ENCODE measurements at regions not wholly inside any gene's neighbourhood (a gene's known extent, or its start where the extent isn't known, plus 50 kb on each side); places are given as distances from the start of the nearest gene placed in this dataset.
"Not testable (repeated sequence)": the region's sequence is repeated elsewhere in the genome, so short reads cannot be mapped to it uniquely, and the experiment has no call there.

DNA sequence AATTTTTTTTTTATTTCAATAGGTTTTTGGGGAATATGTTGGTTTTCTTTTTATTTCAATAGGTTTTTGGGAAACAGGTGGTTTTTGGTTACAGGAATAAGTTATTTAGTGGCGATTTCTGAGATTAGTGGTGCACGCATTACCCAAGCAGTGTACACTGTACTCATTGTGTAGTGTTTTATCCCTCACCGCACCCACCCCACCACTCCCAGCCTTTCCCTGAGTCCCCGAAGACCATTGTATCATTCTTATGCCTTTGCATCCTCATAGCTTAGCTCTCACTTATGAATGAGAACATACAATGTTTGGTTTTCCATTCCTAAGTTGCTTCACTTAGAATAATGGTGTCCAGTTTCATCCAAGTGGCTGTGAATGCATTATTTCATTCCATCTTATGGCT is 2142.4 kb upstream of the DEFB115 start:
- H4K20me1 ChIP-seq (replicated peaks; ENCODE audit: control insufficient read depth, extremely low read depth, insufficient read depth, low read length); H3K27me3 ChIP-seq (ENCODE audit: control insufficient read depth in 2 of 2, insufficient read depth in 2 of 2, low read length in 2 of 2); intact Hi-C loops (cut with micrococcal nuclease); H3K4me3 ChIP-seq (replicated peaks in 1 of 3; ENCODE audit: insufficient read depth in 1 of 3, low read depth in 1 of 3, low read length in 3 of 3); FAIRE-seq; H3K4me2 ChIP-seq (ENCODE audit: insufficient read depth, low read length); CTCF ChIA-PET; H3K4me1 ChIP-seq (ENCODE audit: control insufficient read depth, extremely low read depth, insufficient read depth, low read length); POLR2A ChIA-PET; DNase-seq (ENCODE audit: low read depth, low spot score); H3K36me3 ChIP-seq (ENCODE audit: control insufficient read depth in 2 of 2, extremely low read depth in 1 of 2, insufficient read depth in 2 of 2, low read length in 2 of 2); dilution Hi-C loops (cut with MboI; ENCODE audit: extremely low pct_ligation_motif_present, low sequenced_read_pairs); H3K79me2 ChIP-seq (ENCODE audit: control insufficient read depth, insufficient read depth, low read length); H3K9ac ChIP-seq (replicated peaks; ENCODE audit: extremely low read depth, insufficient read depth, low read length); BruUV-seq (replicated peaks); H2AFZ ChIP-seq (ENCODE audit: low read depth, low read length); H3K9me1 ChIP-seq (replicated peaks; ENCODE audit: control insufficient read depth, extremely low read depth, insufficient read depth, low read length); H3K27ac ChIP-seq (ENCODE audit: insufficient read depth, low read depth, low read length): not testable (repeated sequence)
- peaks cover 15% of the 10 kb centered on the region for H3K9me3 ChIP-seq (replicated peaks; ENCODE audit: control insufficient read depth, insufficient read depth, low read length)

DNA sequence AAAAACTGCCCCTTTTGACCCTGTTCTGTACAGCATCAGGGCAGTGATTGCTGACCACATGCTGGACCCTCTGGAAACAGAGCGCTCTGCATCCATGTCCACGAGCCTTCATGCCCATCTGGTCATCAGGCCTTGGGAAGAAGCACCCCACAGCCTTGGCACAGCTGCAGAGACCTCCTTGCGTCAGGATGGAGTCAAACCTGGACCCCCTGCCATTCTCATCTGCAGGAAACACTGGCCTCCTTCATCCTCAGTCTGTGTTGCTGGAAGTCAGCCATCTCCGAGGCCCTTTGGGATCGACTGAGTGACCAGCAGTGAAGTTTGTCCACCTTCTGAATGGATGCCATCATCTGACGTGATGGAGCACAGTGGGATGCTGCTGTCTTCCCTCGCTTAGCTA is 2138.3 kb upstream of the DEFB115 start:
- no peak for TF ChIP-seq MYC (IDR thresholded peaks at IDR 0.05; ENCODE audit: low read depth, low read length)
- TF ChIP-seq, protein P1, sequence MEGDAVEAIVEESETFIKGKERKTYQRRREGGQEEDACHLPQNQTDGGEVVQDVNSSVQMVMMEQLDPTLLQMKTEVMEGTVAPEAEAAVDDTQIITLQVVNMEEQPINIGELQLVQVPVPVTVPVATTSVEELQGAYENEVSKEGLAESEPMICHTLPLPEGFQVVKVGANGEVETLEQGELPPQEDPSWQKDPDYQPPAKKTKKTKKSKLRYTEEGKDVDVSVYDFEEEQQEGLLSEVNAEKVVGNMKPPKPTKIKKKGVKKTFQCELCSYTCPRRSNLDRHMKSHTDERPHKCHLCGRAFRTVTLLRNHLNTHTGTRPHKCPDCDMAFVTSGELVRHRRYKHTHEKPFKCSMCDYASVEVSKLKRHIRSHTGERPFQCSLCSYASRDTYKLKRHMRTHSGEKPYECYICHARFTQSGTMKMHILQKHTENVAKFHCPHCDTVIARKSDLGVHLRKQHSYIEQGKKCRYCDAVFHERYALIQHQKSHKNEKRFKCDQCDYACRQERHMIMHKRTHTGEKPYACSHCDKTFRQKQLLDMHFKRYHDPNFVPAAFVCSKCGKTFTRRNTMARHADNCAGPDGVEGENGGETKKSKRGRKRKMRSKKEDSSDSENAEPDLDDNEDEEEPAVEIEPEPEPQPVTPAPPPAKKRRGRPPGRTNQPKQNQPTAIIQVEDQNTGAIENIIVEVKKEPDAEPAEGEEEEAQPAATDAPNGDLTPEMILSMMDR (IDR thresholded peaks at IDR 0.05; ENCODE audit: extremely low read depth in 1 of 2, insufficient read depth in 1 of 2, low read depth in 1 of 2, low read length in 2 of 2) = no peak
- TF ChIP-seq POLR2AphosphoS5 (IDR thresholded peaks at IDR 0.05; ENCODE audit: insufficient read depth, low read depth, low read length) = no peak
- no peak for TF ChIP-seq POLR2A (IDR thresholded peaks at IDR 0.05; ENCODE audit: low read depth, low read length)
- no peak for TF ChIP-seq FOS (IDR thresholded peaks at IDR 0.05; ENCODE audit: borderline replicate concordance, insufficient read depth, low read length)
- no peak for TF ChIP-seq GATA2 (IDR thresholded peaks at IDR 0.05; ENCODE audit: insufficient read depth, insufficient read length, low read depth, low read length)
- TF ChIP-seq EZH2 (IDR thresholded peaks at IDR 0.05; ENCODE audit: borderline replicate concordance, low read depth, low read length, severe bottlenecking) = no peak
- TF ChIP-seq JUN (IDR thresholded peaks at IDR 0.05; ENCODE audit: borderline replicate concordance, insufficient read depth, insufficient read length, low read depth) = no peak
- TF ChIP-seq, protein P2, sequence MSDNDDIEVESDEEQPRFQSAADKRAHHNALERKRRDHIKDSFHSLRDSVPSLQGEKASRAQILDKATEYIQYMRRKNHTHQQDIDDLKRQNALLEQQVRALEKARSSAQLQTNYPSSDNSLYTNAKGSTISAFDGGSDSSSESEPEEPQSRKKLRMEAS (IDR thresholded peaks at IDR 0.05; ENCODE audit: insufficient read depth, insufficient read length) = no peak
- Histone ChIP-seq H3K27me3 (ENCODE audit: control insufficient read depth in 2 of 2, insufficient read depth in 2 of 2, low read length in 2 of 2) (no peaks in the 10 kb centered on the region), H3K79me2 (ENCODE audit: control insufficient read depth, insufficient read depth, low read length) (no peaks in the 10 kb centered on the region), H3K9ac (replicated peaks; ENCODE audit: extremely low read depth, insufficient read depth, low read length) (no peak overlapping the region), H3K4me1 (ENCODE audit: control insufficient read depth, extremely low read depth, insufficient read depth, low read length) (no peaks in the 10 kb centered on the region), H3K4me2 (ENCODE audit: insufficient read depth, low read length) (no peak overlapping the region), H2AFZ (ENCODE audit: low read depth, low read length) (no peak overlapping the region), H4K20me1 (replicated peaks; ENCODE audit: control insufficient read depth, extremely low read depth, insufficient read depth, low read length) (no peaks in the 10 kb centered on the region), H3K9me1 (replicated peaks; ENCODE audit: control insufficient read depth, extremely low read depth, insufficient read depth, low read length) (no peaks in the 10 kb centered on the region), H3K4me3 (replicated peaks in 1 of 3; ENCODE audit: insufficient read depth in 1 of 3, low read depth in 1 of 3, low read length in 3 of 3) (no peak overlapping the region), H3K9me3 (replicated peaks; ENCODE audit: control insufficient read depth, insufficient read depth, low read length) (peaks cover 26% of the 10 kb centered on the region), H3K36me3 (ENCODE audit: control insufficient read depth in 2 of 2, extremely low read depth in 1 of 2, insufficient read depth in 2 of 2, low read length in 2 of 2) (no peaks in the 10 kb centered on the region), H3K27ac (ENCODE audit: insufficient read depth, low read depth, low read length) (no peak overlapping the region)
- ChIA-PET POLR2A (no interaction called here), CTCF (no interaction called here)
- FAIRE-seq (no peak), DNase-seq (ENCODE audit: low read depth, low spot score) (no peak)
- intact Hi-C loops (cut with micrococcal nuclease) (no loop called here), dilution Hi-C loops (cut with MboI; ENCODE audit: extremely low pct_ligation_motif_present, low sequenced_read_pairs) (no loop called here)
- no TSS peak for BruUV-seq (replicated peaks)

DNA sequence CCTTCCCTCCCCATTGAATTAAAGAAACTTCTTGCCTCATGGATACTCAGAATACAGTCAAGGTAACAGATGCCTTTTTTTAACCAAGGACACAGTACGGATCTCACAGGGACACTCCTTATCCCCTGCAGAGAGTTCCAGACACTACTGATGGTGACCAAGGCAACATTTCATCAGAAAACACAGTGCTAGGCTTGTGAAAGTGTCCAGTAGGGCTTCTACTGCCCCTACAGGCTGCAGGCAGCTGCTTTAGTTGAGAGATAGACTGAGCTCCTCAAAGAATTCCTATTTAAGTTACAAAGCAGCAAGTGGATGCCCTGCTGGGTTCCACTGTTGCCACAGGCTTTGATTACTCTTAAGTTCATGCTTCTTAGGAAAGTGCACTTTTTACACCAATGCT is 2137.8 kb upstream of the DEFB115 start:
- H3K27ac ChIP-seq (ENCODE audit: insufficient read depth, low read depth, low read length); H3K4me2 ChIP-seq (ENCODE audit: insufficient read depth, low read length); H3K79me2 ChIP-seq (ENCODE audit: control insufficient read depth, insufficient read depth, low read length); CTCF ChIA-PET; DNase-seq (ENCODE audit: low read depth, low spot score); dilution Hi-C loops (cut with MboI; ENCODE audit: extremely low pct_ligation_motif_present, low sequenced_read_pairs); POLR2A ChIA-PET; H3K36me3 ChIP-seq (ENCODE audit: control insufficient read depth in 2 of 2, extremely low read depth in 1 of 2, insufficient read depth in 2 of 2, low read length in 2 of 2); FAIRE-seq; H2AFZ ChIP-seq (ENCODE audit: low read depth, low read length); H4K20me1 ChIP-seq (replicated peaks; ENCODE audit: control insufficient read depth, extremely low read depth, insufficient read depth, low read length); H3K4me1 ChIP-seq (ENCODE audit: control insufficient read depth, extremely low read depth, insufficient read depth, low read length); H3K9ac ChIP-seq (replicated peaks; ENCODE audit: extremely low read depth, insufficient read depth, low read length); BruUV-seq (replicated peaks); H3K9me1 ChIP-seq (replicated peaks; ENCODE audit: control insufficient read depth, extremely low read depth, insufficient read depth, low read length); H3K27me3 ChIP-seq (ENCODE audit: control insufficient read depth in 2 of 2, insufficient read depth in 2 of 2, low read length in 2 of 2); H3K4me3 ChIP-seq (replicated peaks in 1 of 3; ENCODE audit: insufficient read depth in 1 of 3, low read depth in 1 of 3, low read length in 3 of 3); intact Hi-C loops (cut with micrococcal nuclease): not testable (repeated sequence)
- peaks cover 26% of the 10 kb centered on the region for H3K9me3 ChIP-seq (replicated peaks; ENCODE audit: control insufficient read depth, insufficient read depth, low read length)

Measured in endothelial cell of umbilical vein (primary cell).